Upper lobe of right lung (tissue), 1 donor: ENCODE measurements at regions not wholly inside any gene's neighbourhood (a gene's known extent, or its start where the extent isn't known, plus 50 kb on each side); places are given as distances from the start of the nearest gene placed in this dataset.
A peak's percentile ranks its signal among the peaks of the same experiment; 100 is the strongest.

Experiments
- ATAC-seq: fragments of 200-7000 bp; cut with Tn5 transposase; one replicate; pipeline ENCODE4 v1.9.1; 2020; ENCODE audit warnings: mild to moderate bottlenecking, moderate library complexity
- DNase-seq: peaks from one replicate; pipeline ENCODE4 v3.0.0-alpha.2; 2020
- H3K27ac ChIP-seq: fragments of 200-600 bp; one replicate; pipeline ENCODE4 v1.8.0; 2022
- H3K27me3 ChIP-seq: fragments of 200-600 bp; one replicate; pipeline ENCODE4 v1.8.0; 2022; ENCODE audit warnings: mild to moderate bottlenecking
- H3K36me3 ChIP-seq: fragments of 200-600 bp; one replicate; pipeline ENCODE4 v1.8.0; 2022
- H3K4me1 ChIP-seq: fragments of 200-600 bp; one replicate; pipeline ENCODE4 v1.8.0; 2022
- H3K4me3 ChIP-seq: fragments of 200-600 bp; one replicate; pipeline ENCODE4 v1.8.0; 2022; ENCODE audit warnings: mild to moderate bottlenecking
- H3K9me3 ChIP-seq: fragments of 200-600 bp; one replicate; pipeline ENCODE4 v1.8.0; 2022
- CTCF ChIP-seq: fragments of 200-600 bp; IDR thresholded peaks from one replicate; pipeline ENCODE4 v1.8.0; 2022; ENCODE audit warnings: antibody characterized with exemption
- intact Hi-C: fragments of 100-400 bp; cut with DNase I; formaldehyde crosslinking; loops from one replicate; pipeline ENCODE4 v1.11.0; 2022
- donor health status: DM: no; HTN: yes; CAD: no; lungs with severe emphysema.

- no peak overlapping the region for H3K4me3 ChIP-seq
- H3K27me3 ChIP-seq = no peaks in the 10 kb centered on the region
- H3K9me3 ChIP-seq = no peaks in the 10 kb centered on the region
- no peak for TF ChIP-seq CTCF
- no peaks in the 10 kb centered on the region for H3K4me1 ChIP-seq
- H3K27ac ChIP-seq = no peak overlapping the region
- DNase-seq = no peak
- intact Hi-C loops = no loop called here
- H3K36me3 ChIP-seq = no peaks in the 10 kb centered on the region
- ATAC-seq = no peak
Measured at GRCh38 chr7:142409471-142409870, 151.6 kb upstream of the PRSS58 start.

GRCh38 chr7:142408794-142409193, 150.9 kb upstream of the PRSS58 start:
- Histone ChIP-seq H3K27me3 (no peaks in the 10 kb centered on the region), H3K9me3 (no peaks in the 10 kb centered on the region), H3K27ac (no peak overlapping the region), H3K4me3 (no peak overlapping the region), H3K4me1 (no peaks in the 10 kb centered on the region), H3K36me3 (no peaks in the 10 kb centered on the region)
- DNase-seq (no peak), ATAC-seq (no peak)
- intact Hi-C loops = no loop called here
- TF ChIP-seq CTCF = no peak

- Histone ChIP-seq H3K27ac (no peak overlapping the region), H3K27me3 (no peaks in the 10 kb centered on the region), H3K9me3 (no peaks in the 10 kb centered on the region), H3K4me3 (peak overlapping the region; percentile 26), H3K4me1 (no peaks in the 10 kb centered on the region), H3K36me3 (no peaks in the 10 kb centered on the region)
- intact Hi-C loops = no loop called here
- no peak for TF ChIP-seq CTCF
- ATAC-seq = no peak
- DNase-seq = no peak
Measured at GRCh38 chr7:142407939-142408570, 150.2 kb upstream of the PRSS58 start.

GRCh38 chr7:142405122-142405765, 147.4 kb upstream of the PRSS58 start:
- no peak for TF ChIP-seq CTCF
- H3K4me3 ChIP-seq = no peak overlapping the region

GRCh38 chr7:142401951-142402350, 144.1 kb upstream of the PRSS58 start:
- DNase-seq (no peak), ATAC-seq (no peak)
- Histone ChIP-seq H3K9me3 (no peaks in the 10 kb centered on the region), H3K4me3 (no peak overlapping the region), H3K27ac (no peak overlapping the region), H3K27me3 (no peaks in the 10 kb centered on the region), H3K4me1 (no peaks in the 10 kb centered on the region), H3K36me3 (no peaks in the 10 kb centered on the region)
- intact Hi-C loops = no loop called here
- no peak for TF ChIP-seq CTCF

More at GRCh38 chr7:142405122-142405765, 147.4 kb upstream of the PRSS58 start:
- Histone ChIP-seq H3K27me3 (no peaks in the 10 kb centered on the region), H3K27ac (no peak overlapping the region), H3K4me1 (no peaks in the 10 kb centered on the region), H3K9me3 (no peaks in the 10 kb centered on the region), H3K36me3 (no peaks in the 10 kb centered on the region)
- no peak for ATAC-seq
- DNase-seq = no peak
- intact Hi-C loops = no loop called here
